GM21576 (cell line): ENCODE measurements at regions not wholly inside any gene's neighbourhood (a gene's known extent, or its start where the extent isn't known, plus 50 kb on each side); places are given as distances from the start of the nearest gene placed in this dataset.
"Not testable (repeated sequence)": the region's sequence is repeated elsewhere in the genome, so short reads cannot be mapped to it uniquely, and the experiment has no call there.

Experiments
- ATAC-seq: cut with Tn5 transposase; IDR thresholded peaks from one replicate; pipeline ENCODE4 v1.9.1; 2021; ENCODE audit warnings: mild to moderate bottlenecking, moderate library complexity; ENCODE audit not compliant: unreplicated experiment

- no peak for ATAC-seq
Measured at GRCh38 chr2:11877764-11878163, 131.3 kb downstream of the LPIN1 start.

GRCh38 chr2:11885253-11885652 is 138.8 kb downstream of the LPIN1 start:
- ATAC-seq, result not testable (repeated sequence)

GRCh38 chr2:11886899-11887298 is 140.5 kb downstream of the LPIN1 start:
- ATAC-seq, result not testable (repeated sequence)

- no peak for ATAC-seq
Measured at GRCh38 chr2:11889101-11889850, 142.8 kb downstream of the LPIN1 start.

- no peak for ATAC-seq
Measured at GRCh38 chr2:11889854-11890253, 143.4 kb downstream of the LPIN1 start.

- no peak for ATAC-seq
Measured at GRCh38 chr2:11891028-11891427, 144.6 kb downstream of the LPIN1 start.

- ATAC-seq, result no peak
Measured at GRCh38 chr2:11891671-11892440, 145.4 kb downstream of the LPIN1 start.

- ATAC-seq, result no peak
Measured at GRCh38 chr2:11896386-11896785, 150.0 kb downstream of the LPIN1 start.

- ATAC-seq, result no peak
Measured at GRCh38 chr2:11898576-11898975, 152.1 kb downstream of the LPIN1 start.

- ATAC-seq, result no peak
Measured at GRCh38 chr2:11899264-11899818, 152.9 kb downstream of the LPIN1 start.

- ATAC-seq, result not testable (repeated sequence)
Measured at GRCh38 chr2:11900891-11901290, 154.5 kb downstream of the LPIN1 start.

- no peak for ATAC-seq
Measured at GRCh38 chr2:11901351-11902069, 155.1 kb downstream of the LPIN1 start.

- ATAC-seq, result no peak
Measured at GRCh38 chr2:11903085-11903606, 156.7 kb downstream of the LPIN1 start.

GRCh38 chr2:11904029-11904428 is 157.6 kb downstream of the LPIN1 start:
- peak; percentile 68 for ATAC-seq

- ATAC-seq, result no peak
Measured at GRCh38 chr2:11904941-11905340, 158.5 kb downstream of the LPIN1 start.

GRCh38 chr2:11907190-11907589 is 160.8 kb downstream of the LPIN1 start:
- no peak for ATAC-seq

GRCh38 chr2:11910971-11911370 is 164.5 kb downstream of the LPIN1 start:
- no peak for ATAC-seq

GRCh38 chr2:11912980-11913379 is 166.5 kb downstream of the LPIN1 start:
- no peak for ATAC-seq

GRCh38 chr2:11914455-11914854 is 168.0 kb downstream of the LPIN1 start:
- ATAC-seq, result no peak

- no peak for ATAC-seq
Measured at GRCh38 chr2:11915650-11916049, 169.2 kb downstream of the LPIN1 start.

GRCh38 chr2:11919953-11920352 is 173.5 kb downstream of the LPIN1 start:
- no peak for ATAC-seq
